Prostate gland (tissue), 2 donors: ENCODE measurements at regions not wholly inside any gene's neighbourhood (a gene's known extent, or its start where the extent isn't known, plus 50 kb on each side); places are given as distances from the start of the nearest gene placed in this dataset.

Source experiments
- POLR2A ChIP-seq: fragments of 450-650 bp; IDR thresholded peaks from one replicate; pipeline ENCODE4 v1.6.1; 2016; ENCODE audit warnings: antibody characterized with exemption, mild to moderate bottlenecking
- POLR2AphosphoS5 ChIP-seq: sonication (generic); formaldehyde crosslinking; IDR thresholded peaks from one replicate; pipeline ENCODE4 v1.6.1; 2017; ENCODE audit warnings: antibody characterized with exemption
- TF ChIP-seq, protein P1 (sequence below), 4 experiments: fragments of 200-600 bp in 2 of 4; fragments of 450-650 bp in 2 of 4; sonication (generic) in 2 of 4; IDR thresholded peaks; 1 replicate in 3 of 4; 2 replicates in 1 of 4; pipeline ENCODE4 v1.5.1; 2016 to 2019; ENCODE audit warnings: antibody characterized with exemption in 4 of 4, mild to moderate bottlenecking in 2 of 4, moderate library complexity in 2 of 4

DNA sequence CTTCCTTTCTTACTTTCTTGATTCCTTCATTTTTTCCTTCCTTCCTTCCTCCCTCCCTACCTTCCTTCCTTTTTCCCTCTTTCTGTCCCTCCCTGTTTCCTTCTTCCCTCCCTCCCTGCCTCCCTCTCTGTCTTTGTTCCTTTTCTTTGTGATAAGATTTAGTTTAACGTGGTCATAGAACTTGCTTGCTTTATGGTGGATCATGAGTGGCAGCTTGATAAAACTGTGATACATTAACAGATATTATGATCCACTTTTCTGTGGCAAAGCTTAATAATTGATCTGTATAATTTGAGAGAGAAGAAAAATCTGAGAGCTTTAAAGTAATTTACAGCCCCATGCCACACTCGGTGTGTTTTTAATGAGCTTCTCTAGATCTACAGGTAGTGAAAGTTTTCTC is 280.5 kb downstream of the RNF144B start:
- TF ChIP-seq, protein P1, sequence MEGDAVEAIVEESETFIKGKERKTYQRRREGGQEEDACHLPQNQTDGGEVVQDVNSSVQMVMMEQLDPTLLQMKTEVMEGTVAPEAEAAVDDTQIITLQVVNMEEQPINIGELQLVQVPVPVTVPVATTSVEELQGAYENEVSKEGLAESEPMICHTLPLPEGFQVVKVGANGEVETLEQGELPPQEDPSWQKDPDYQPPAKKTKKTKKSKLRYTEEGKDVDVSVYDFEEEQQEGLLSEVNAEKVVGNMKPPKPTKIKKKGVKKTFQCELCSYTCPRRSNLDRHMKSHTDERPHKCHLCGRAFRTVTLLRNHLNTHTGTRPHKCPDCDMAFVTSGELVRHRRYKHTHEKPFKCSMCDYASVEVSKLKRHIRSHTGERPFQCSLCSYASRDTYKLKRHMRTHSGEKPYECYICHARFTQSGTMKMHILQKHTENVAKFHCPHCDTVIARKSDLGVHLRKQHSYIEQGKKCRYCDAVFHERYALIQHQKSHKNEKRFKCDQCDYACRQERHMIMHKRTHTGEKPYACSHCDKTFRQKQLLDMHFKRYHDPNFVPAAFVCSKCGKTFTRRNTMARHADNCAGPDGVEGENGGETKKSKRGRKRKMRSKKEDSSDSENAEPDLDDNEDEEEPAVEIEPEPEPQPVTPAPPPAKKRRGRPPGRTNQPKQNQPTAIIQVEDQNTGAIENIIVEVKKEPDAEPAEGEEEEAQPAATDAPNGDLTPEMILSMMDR (IDR thresholded peaks at IDR 0.05), result no peak
- TF ChIP-seq POLR2A (no peak), POLR2AphosphoS5 (no peak)
